Fibroblast of skin of right biceps (primary cell): ENCODE measurements at regions not wholly inside any gene's neighbourhood (a gene's known extent, or its start where the extent isn't known, plus 50 kb on each side); places are given as distances from the start of the nearest gene placed in this dataset.
A peak's percentile ranks its signal among the peaks of the same experiment; 100 is the strongest.
"Not testable (repeated sequence)": the region's sequence is repeated elsewhere in the genome, so short reads cannot be mapped to it uniquely, and the experiment has no call there.

Experiments
- DNase-seq: peaks from one replicate; pipeline ENCODE4 v3.0.0-alpha.2; 2013

- no peak for DNase-seq
These were observed 130.0 kb upstream of the TCF21 start for GRCh38 chr6:133758815-133759335.

- no peak for DNase-seq
These were observed 129.4 kb upstream of the TCF21 start for GRCh38 chr6:133759524-133759923.

GRCh38 chr6:133761706-133762105 is 127.2 kb upstream of the TCF21 start:
- DNase-seq, result peak; percentile 69

- peak; percentile 88 for DNase-seq
These were observed 124.7 kb upstream of the TCF21 start for GRCh38 chr6:133764008-133764753.

- DNase-seq, result no peak
These were observed 124.1 kb upstream of the TCF21 start for GRCh38 chr6:133764754-133765208.

- DNase-seq, result no peak
These were observed 121.4 kb upstream of the TCF21 start for GRCh38 chr6:133767357-133767970.

- peak; percentile 31 for DNase-seq
These were observed 120.1 kb upstream of the TCF21 start for GRCh38 chr6:133768656-133769295.

- DNase-seq, result peak; percentile 78
These were observed 119.5 kb upstream of the TCF21 start for GRCh38 chr6:133769463-133769862.

- DNase-seq, result no peak
These were observed 116.3 kb upstream of the TCF21 start for GRCh38 chr6:133772567-133772966.

GRCh38 chr6:133773776-133774175 is 115.1 kb upstream of the TCF21 start:
- DNase-seq, result no peak

- DNase-seq, result peak; percentile 82
These were observed 114.6 kb upstream of the TCF21 start for GRCh38 chr6:133774356-133774755.

GRCh38 chr6:133778414-133779130 is 110.3 kb upstream of the TCF21 start:
- DNase-seq, result peak; percentile 75

- peak; percentile 36 for DNase-seq
These were observed 108.8 kb upstream of the TCF21 start for GRCh38 chr6:133779916-133780695.

- DNase-seq, result peak; percentile 77
These were observed 102.9 kb upstream of the TCF21 start for GRCh38 chr6:133786016-133786415.

- DNase-seq, result no peak
These were observed 101.8 kb upstream of the TCF21 start for GRCh38 chr6:133787122-133787521.

GRCh38 chr6:133787859-133788505 is 100.9 kb upstream of the TCF21 start:
- no peak for DNase-seq

GRCh38 chr6:133788556-133788955 is 100.4 kb upstream of the TCF21 start:
- DNase-seq, result no peak

- DNase-seq, result not testable (repeated sequence)
These were observed 99.5 kb upstream of the TCF21 start for GRCh38 chr6:133789449-133789848.

GRCh38 chr6:133790756-133791155 is 98.2 kb upstream of the TCF21 start:
- not testable (repeated sequence) for DNase-seq

GRCh38 chr6:133795051-133795450 is 93.9 kb upstream of the TCF21 start:
- DNase-seq, result not testable (repeated sequence)

GRCh38 chr6:133796235-133796634 is 92.7 kb upstream of the TCF21 start:
- no peak for DNase-seq

GRCh38 chr6:133799043-133799442 is 89.9 kb upstream of the TCF21 start:
- no peak for DNase-seq
